Thoracic aorta (tissue), 2 donors: ENCODE measurements at regions not wholly inside any gene's neighbourhood (a gene's known extent, or its start where the extent isn't known, plus 50 kb on each side); places are given as distances from the start of the nearest gene placed in this dataset.
A peak's percentile ranks its signal among the peaks of the same experiment; 100 is the strongest.

ENCODE experiments used
- ATAC-seq: fragments of 150-250 bp; one replicate; pipeline ENCODE4 v1.8.0; 2017; ENCODE audit warnings: low read depth; ENCODE audit not compliant: insufficient number of reproducible peaks, low FRiP score
- DNase-seq: peaks from one replicate; pipeline ENCODE4 v3.0.0-alpha.2; 2020; ENCODE audit warnings: low spot score
- H3K27ac ChIP-seq, 2 donors: fragments of 200-600 bp; sonication (generic); 1 replicate in 1 of 2; 2 replicates in 1 of 2; pipeline ENCODE4 v1.5.1; 2016; ENCODE audit warnings: mild to moderate bottlenecking in 2 of 2, moderate library complexity in 2 of 2
- H3K27me3 ChIP-seq: fragments of 200-600 bp; sonication (generic); replicated peaks from 2 replicates; pipeline ENCODE4 v1.6.0; 2016; ENCODE audit warnings: mild to moderate bottlenecking; ENCODE audit not compliant: insufficient read depth
- H3K36me3 ChIP-seq: fragments of 200-600 bp; sonication (generic); one replicate; pipeline ENCODE4 v1.5.1; 2016
- H3K4me1 ChIP-seq, 2 donors: fragments of 200-600 bp; sonication (generic); 1 replicate in 1 of 2; 2 replicates in 1 of 2; pipeline versions ENCODE4 v1.5.1 to v1.6.0; 2016; ENCODE audit warnings: low read depth in 2 of 2, mild to moderate bottlenecking in 1 of 2; ENCODE audit not compliant: control insufficient read depth in 1 of 2
- H3K4me3 ChIP-seq: fragments of 200-600 bp; sonication (generic); 2 replicates; pipeline ENCODE4 v1.5.1; 2016; ENCODE audit warnings: mild to moderate bottlenecking
- H3K9me3 ChIP-seq: fragments of 200-600 bp; sonication (generic); 2 replicates; pipeline ENCODE4 v1.5.1; 2016
- CTCF ChIP-seq: fragments of 200-600 bp; sonication (generic); IDR thresholded peaks from one replicate; pipeline ENCODE4 v1.5.1; 2019; ENCODE audit warnings: antibody characterized with exemption

- Histone ChIP-seq H3K4me1 (peaks cover 12 to 16% of the 10 kb centered on the region in 2 donors), H3K9me3 (no peaks in the 10 kb centered on the region), H3K27ac (no peak overlapping the region), H3K4me3 (no peak overlapping the region), H3K27me3 (no peaks in the 10 kb centered on the region), H3K36me3 (no peaks in the 10 kb centered on the region)
- no peak for ATAC-seq
- no peak for DNase-seq
- TF ChIP-seq CTCF, result no peak
Observed at GRCh38 chr21:34009193-34009592, 64.2 kb upstream of the MRPS6 start.

GRCh38 chr21:34008618-34009017 is 64.8 kb upstream of the MRPS6 start:
- Histone ChIP-seq H3K4me1 (peaks cover 12 to 22% of the 10 kb centered on the region in 2 donors), H3K9me3 (no peaks in the 10 kb centered on the region), H3K27ac (no peak overlapping the region), H3K4me3 (no peak overlapping the region), H3K36me3 (no peaks in the 10 kb centered on the region), H3K27me3 (no peaks in the 10 kb centered on the region)
- TF ChIP-seq CTCF, result no peak
- no peak for DNase-seq
- ATAC-seq, result no peak

DNA sequence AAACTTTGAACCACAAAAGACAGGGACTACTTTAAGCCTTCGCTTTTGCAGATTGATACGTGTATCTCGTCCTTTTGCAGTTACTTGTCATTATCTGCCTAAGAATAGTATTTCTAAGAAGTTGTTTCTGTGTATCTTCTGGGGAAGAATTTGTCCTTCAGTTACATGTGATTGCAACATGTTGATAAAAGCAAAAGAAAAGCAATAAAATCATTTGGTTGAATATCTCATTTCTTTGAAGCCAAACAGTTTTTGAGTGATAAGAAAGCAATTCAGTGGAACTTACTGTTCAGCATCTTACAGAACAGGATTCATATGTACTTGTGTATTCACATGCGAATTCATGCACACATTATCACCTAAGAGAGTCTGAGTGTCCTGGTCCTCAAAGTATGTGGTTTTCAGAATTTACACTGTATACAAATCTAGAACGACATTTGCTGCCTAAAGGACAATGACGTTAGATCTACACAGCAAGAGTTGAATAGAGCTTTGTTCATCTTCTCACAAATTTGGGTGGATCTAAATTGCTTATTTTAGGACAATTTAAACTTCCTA is 66.7 kb upstream of the MRPS6 start:
- peaks cover 12 to 23% of the 10 kb centered on the region in 2 donors for H3K4me1 ChIP-seq
- TF ChIP-seq CTCF, result no peak
- DNase-seq, result no peak
- H3K36me3 ChIP-seq, result no peaks in the 10 kb centered on the region
- H3K27me3 ChIP-seq, result no peaks in the 10 kb centered on the region
- ATAC-seq, result no peak
- H3K4me3 ChIP-seq, result no peak overlapping the region
- no peaks in the 10 kb centered on the region for H3K9me3 ChIP-seq
- no peak overlapping the region for H3K27ac ChIP-seq

- Histone ChIP-seq H3K4me1 (peaks cover 12 to 27% of the 10 kb centered on the region in 2 donors), H3K36me3 (no peaks in the 10 kb centered on the region), H3K4me3 (no peak overlapping the region), H3K27ac (peak overlapping the region; percentile 68 to 79), H3K9me3 (no peaks in the 10 kb centered on the region), H3K27me3 (no peaks in the 10 kb centered on the region)
- DNase-seq (no peak), ATAC-seq (no peak)
- TF ChIP-seq CTCF, result no peak
Observed at GRCh38 chr21:34004974-34005373, 68.4 kb upstream of the MRPS6 start.

- ATAC-seq, result no peak
- peak overlapping the region; percentile 68 to 79 for H3K27ac ChIP-seq
Observed at GRCh38 chr21:34004013-34004938, 69.1 kb upstream of the MRPS6 start.

More at GRCh38 chr21:34004013-34004938, 69.1 kb upstream of the MRPS6 start:
- Histone ChIP-seq H3K4me1 (peaks cover 12 to 31% of the 10 kb centered on the region in 2 donors), H3K4me3 (peak overlapping the region; percentile 30), H3K27me3 (no peaks in the 10 kb centered on the region), H3K9me3 (no peaks in the 10 kb centered on the region), H3K36me3 (no peaks in the 10 kb centered on the region)
- DNase-seq, result no peak
- TF ChIP-seq CTCF, result no peak
